ENCODE measurements at regions not wholly inside any gene's neighbourhood (a gene's known extent, or its start where the extent isn't known, plus 50 kb on each side); places are given as distances from the start of the nearest gene placed in this dataset.
"Not testable (repeated sequence)": the region's sequence is repeated elsewhere in the genome, so short reads cannot be mapped to it uniquely, and the experiment has no call there.

- TF ChIP-seq CTCF (IDR thresholded peaks at IDR 0.05; ENCODE audit: control extremely low read depth, extremely low read depth, low read depth, missing control alignments): no peak
- ChIA-PET CTCF (interaction anchor here (1.4 kb wide), 1 partner anchor 33 kb away, joined by 4 read pairs; no protein-coding TSS in a partner anchor), POLR2A (no interaction called here)
- DNase-seq (ENCODE audit: extremely low spot score): no peak
These were observed 120.9 kb upstream of the ZBTB40 start for GRCh38 chr1:22330760-22331119.

GRCh38 chr1:22331618-22332423 is 119.8 kb upstream of the ZBTB40 start:
- CTCF ChIA-PET: no interaction called here
- POLR2A ChIA-PET: no interaction called here
- DNase-seq (ENCODE audit: extremely low spot score): no peak
- no peak for TF ChIP-seq CTCF (IDR thresholded peaks at IDR 0.05; ENCODE audit: control extremely low read depth, extremely low read depth, low read depth, missing control alignments)

- CTCF ChIA-PET: no interaction called here
- no peak for DNase-seq (ENCODE audit: extremely low spot score)
- no peak for TF ChIP-seq CTCF (IDR thresholded peaks at IDR 0.05; ENCODE audit: control extremely low read depth, extremely low read depth, low read depth, missing control alignments)
- POLR2A ChIA-PET: no interaction called here
These were observed 119.3 kb upstream of the ZBTB40 start for GRCh38 chr1:22332424-22332717.

GRCh38 chr1:22332795-22333499 is 118.7 kb upstream of the ZBTB40 start:
- no peak for TF ChIP-seq CTCF (IDR thresholded peaks at IDR 0.05; ENCODE audit: control extremely low read depth, extremely low read depth, low read depth, missing control alignments)
- no peak for DNase-seq (ENCODE audit: extremely low spot score)
- POLR2A ChIA-PET: no interaction called here
- CTCF ChIA-PET: no interaction called here

- POLR2A ChIA-PET: no interaction called here
- DNase-seq (ENCODE audit: extremely low spot score): no peak
- TF ChIP-seq CTCF (IDR thresholded peaks at IDR 0.05; ENCODE audit: control extremely low read depth, extremely low read depth, low read depth, missing control alignments): no peak
- CTCF ChIA-PET: no interaction called here
These were observed 118.0 kb upstream of the ZBTB40 start for GRCh38 chr1:22333516-22334121.

GRCh38 chr1:22334860-22335550 is 116.6 kb upstream of the ZBTB40 start:
- no peak for DNase-seq (ENCODE audit: extremely low spot score)
- no peak for TF ChIP-seq CTCF (IDR thresholded peaks at IDR 0.05; ENCODE audit: control extremely low read depth, extremely low read depth, low read depth, missing control alignments)
- ChIA-PET CTCF (no interaction called here), POLR2A (no interaction called here)

GRCh38 chr1:22336274-22336673 is 115.4 kb upstream of the ZBTB40 start:
- POLR2A ChIA-PET; DNase-seq (ENCODE audit: extremely low spot score); CTCF ChIA-PET: not testable (repeated sequence)

GRCh38 chr1:22336696-22337545 is 114.7 kb upstream of the ZBTB40 start:
- DNase-seq (ENCODE audit: extremely low spot score); CTCF ChIA-PET; POLR2A ChIA-PET: not testable (repeated sequence)

Measured in GM10248 (cell line).